Type B pancreatic cell (in vitro differentiated cells): ENCODE measurements at regions not wholly inside any gene's neighbourhood (a gene's known extent, or its start where the extent isn't known, plus 50 kb on each side); places are given as distances from the start of the nearest gene placed in this dataset.

Source experiments
- DNase-seq: peaks from one replicate; pipeline ENCODE4 v3.0.0; 2021; ENCODE audit warnings: mixed read lengths; ENCODE audit not compliant: unreplicated experiment; ENCODE audit errors: extremely low spot score
- H3K27ac Mint-ChIP-seq: 2 replicates; pipeline ENCODE4 v1.8.0; 2021; ENCODE audit warnings: mild to moderate bottlenecking, mixed read lengths
- H3K27me3 Mint-ChIP-seq: 2 replicates; pipeline ENCODE4 v1.8.0; 2021; ENCODE audit warnings: mixed read lengths
- H3K36me3 Mint-ChIP-seq: 2 replicates; pipeline ENCODE4 v1.8.0; 2021; ENCODE audit warnings: mixed read lengths
- H3K4me1 Mint-ChIP-seq: one replicate; pipeline ENCODE4 v1.8.0; 2021; ENCODE audit warnings: mixed read lengths; ENCODE audit not compliant: unreplicated experiment
- H3K4me3 Mint-ChIP-seq: 2 replicates; pipeline ENCODE4 v1.8.0; 2021; ENCODE audit warnings: mild to moderate bottlenecking, mixed read lengths
- H3K9me3 Mint-ChIP-seq: 2 replicates; pipeline ENCODE4 v1.8.0; 2021; ENCODE audit warnings: mixed read lengths
- TF ChIP-seq, protein P1 (sequence below): fragments of 200-600 bp; sonication (generic); conservative IDR thresholded peaks from 2 replicates; pipeline ENCODE4 v1.5.0; 2021; ENCODE audit warnings: antibody characterized with exemption, mild to moderate bottlenecking

DNA sequence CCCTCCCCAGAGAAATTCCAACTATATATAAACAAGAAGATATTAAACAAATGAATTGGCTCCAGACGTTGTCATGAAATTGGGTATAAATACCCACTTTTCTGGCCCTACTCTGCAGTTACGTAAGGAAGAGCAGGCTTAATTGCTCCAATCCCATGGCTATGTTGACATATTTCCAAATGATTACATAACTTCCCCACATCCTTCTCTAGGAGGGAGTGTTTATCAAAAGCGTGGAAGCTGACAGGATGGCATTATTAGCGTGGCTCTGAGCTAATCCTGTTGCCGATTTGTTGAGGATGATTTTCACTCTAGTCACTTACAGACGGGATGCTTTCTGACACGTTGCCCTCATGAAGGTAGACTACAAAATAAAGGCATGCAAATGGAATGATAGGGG lies 347.5 kb upstream of the TMCO5A start:
- no peaks in the 10 kb centered on the region for H3K27me3 Mint-ChIP-seq
- H3K4me1 Mint-ChIP-seq, result peaks cover 12% of the 10 kb centered on the region
- H3K4me3 Mint-ChIP-seq, result no peak overlapping the region
- no peak for DNase-seq
- H3K36me3 Mint-ChIP-seq, result no peaks in the 10 kb centered on the region
- no peak overlapping the region for H3K27ac Mint-ChIP-seq
- TF ChIP-seq, protein P1, sequence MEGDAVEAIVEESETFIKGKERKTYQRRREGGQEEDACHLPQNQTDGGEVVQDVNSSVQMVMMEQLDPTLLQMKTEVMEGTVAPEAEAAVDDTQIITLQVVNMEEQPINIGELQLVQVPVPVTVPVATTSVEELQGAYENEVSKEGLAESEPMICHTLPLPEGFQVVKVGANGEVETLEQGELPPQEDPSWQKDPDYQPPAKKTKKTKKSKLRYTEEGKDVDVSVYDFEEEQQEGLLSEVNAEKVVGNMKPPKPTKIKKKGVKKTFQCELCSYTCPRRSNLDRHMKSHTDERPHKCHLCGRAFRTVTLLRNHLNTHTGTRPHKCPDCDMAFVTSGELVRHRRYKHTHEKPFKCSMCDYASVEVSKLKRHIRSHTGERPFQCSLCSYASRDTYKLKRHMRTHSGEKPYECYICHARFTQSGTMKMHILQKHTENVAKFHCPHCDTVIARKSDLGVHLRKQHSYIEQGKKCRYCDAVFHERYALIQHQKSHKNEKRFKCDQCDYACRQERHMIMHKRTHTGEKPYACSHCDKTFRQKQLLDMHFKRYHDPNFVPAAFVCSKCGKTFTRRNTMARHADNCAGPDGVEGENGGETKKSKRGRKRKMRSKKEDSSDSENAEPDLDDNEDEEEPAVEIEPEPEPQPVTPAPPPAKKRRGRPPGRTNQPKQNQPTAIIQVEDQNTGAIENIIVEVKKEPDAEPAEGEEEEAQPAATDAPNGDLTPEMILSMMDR, result no peak
- H3K9me3 Mint-ChIP-seq, result peaks cover 5% of the 10 kb centered on the region

DNA sequence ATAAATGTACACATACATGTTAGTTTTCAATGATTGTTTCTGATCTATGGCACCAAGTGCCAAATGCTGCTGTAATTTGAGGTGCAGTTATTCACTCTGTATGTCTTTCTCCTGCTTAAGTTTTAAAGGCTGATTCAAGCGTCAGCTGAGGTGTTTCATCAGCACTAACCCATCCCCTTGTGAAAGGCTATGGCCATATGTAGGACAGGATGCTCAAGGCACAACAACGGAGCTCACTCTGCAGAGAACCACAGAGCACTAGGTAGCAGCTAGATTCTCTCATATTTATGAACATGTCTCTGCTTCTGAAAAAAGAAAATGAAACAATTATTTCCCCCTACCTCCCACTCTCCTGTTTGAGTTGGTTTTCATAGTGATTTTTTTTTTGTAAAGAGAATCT lies 340.0 kb upstream of the TMCO5A start:
- no peak overlapping the region for H3K27ac Mint-ChIP-seq

DNA sequence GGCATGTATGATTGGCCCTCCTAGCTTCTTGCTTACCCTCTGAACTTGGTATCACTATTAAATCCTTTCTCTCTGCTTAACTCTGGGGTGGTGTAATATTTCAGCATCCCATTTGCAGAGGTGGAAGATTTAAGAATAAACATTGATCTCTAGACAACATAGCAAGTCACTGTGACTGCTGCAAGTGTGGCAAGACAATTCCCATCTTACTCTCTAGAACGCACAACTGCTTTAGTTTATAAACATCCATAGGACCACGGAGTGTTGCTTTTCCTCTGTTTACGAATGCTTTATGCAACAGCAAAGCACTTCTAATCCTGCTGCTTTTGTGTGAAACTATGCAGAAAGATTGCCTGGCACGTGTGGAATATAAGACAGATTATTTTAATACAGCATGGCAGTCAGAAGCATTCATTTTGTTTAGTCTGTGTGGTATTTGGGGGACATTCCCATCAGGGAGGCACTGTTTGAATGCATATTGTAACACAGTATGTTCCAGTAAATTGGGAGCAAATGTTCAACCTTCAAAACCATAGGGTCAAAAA lies 338.9 kb upstream of the TMCO5A start:
- no peaks in the 10 kb centered on the region for H3K36me3 Mint-ChIP-seq
- H3K4me1 Mint-ChIP-seq, result peaks cover 34% of the 10 kb centered on the region
- no peak overlapping the region for H3K4me3 Mint-ChIP-seq
- TF ChIP-seq, protein P1, result no peak
- no peak overlapping the region for H3K27ac Mint-ChIP-seq
- H3K27me3 Mint-ChIP-seq, result no peaks in the 10 kb centered on the region
- no peaks in the 10 kb centered on the region for H3K9me3 Mint-ChIP-seq
- no peak for DNase-seq

More for the DNA sequence above, 340.0 kb upstream of the TMCO5A start:
- Mint-ChIP-seq H3K36me3 (no peaks in the 10 kb centered on the region), H3K9me3 (no peaks in the 10 kb centered on the region), H3K27me3 (no peaks in the 10 kb centered on the region), H3K4me3 (peak overlapping the region; percentile 17), H3K4me1 (peaks cover 29% of the 10 kb centered on the region)
- DNase-seq, result no peak
- TF ChIP-seq, protein P1, result no peak

DNA sequence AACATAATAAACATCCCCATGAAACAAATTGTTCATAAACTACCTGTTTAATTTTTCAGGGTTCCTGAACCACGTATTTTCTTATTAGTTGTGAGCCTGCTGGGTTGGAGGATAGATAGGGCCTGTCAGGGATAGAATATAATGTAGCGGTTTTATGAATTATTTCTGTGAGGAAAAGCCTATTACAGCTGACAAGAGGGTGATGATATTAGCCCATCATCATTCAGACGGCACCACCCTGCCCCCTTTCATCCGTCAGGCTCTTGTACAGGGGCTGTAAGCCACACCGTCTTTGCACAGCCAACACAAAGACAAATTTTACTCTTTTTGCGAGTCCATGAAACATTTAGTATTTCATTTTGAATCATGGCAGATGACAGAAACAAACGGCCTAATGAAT lies 335.3 kb upstream of the TMCO5A start:
- no peak for DNase-seq
- TF ChIP-seq, protein P1, result no peak
- peaks cover 23% of the 10 kb centered on the region for H3K4me1 Mint-ChIP-seq
- no peak overlapping the region for H3K4me3 Mint-ChIP-seq
- H3K27ac Mint-ChIP-seq, result no peak overlapping the region
- no peaks in the 10 kb centered on the region for H3K27me3 Mint-ChIP-seq
- H3K9me3 Mint-ChIP-seq, result no peaks in the 10 kb centered on the region
- H3K36me3 Mint-ChIP-seq, result no peaks in the 10 kb centered on the region

DNA sequence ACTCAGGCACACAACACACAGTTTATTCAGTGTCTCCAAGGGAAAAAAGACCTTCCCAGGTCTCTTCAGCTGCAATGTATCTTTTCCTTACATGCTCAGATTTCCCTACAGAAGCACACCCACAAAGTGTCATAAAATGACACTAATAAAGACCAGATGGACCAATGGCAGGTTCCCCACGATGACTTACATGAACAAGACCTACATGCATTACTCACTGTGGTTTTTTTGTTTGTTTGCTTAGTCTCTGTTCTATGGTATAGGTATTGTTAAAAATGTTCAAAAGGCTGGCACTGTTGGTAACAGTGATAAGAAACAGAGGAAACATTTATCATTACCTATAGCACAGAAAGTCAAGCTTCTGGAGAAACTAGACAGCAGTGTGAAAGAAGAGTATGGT lies 318.2 kb upstream of the TMCO5A start:
- Mint-ChIP-seq H3K27ac (no peak overlapping the region), H3K36me3 (no peaks in the 10 kb centered on the region), H3K4me3 (no peak overlapping the region), H3K27me3 (no peaks in the 10 kb centered on the region), H3K4me1 (no peaks in the 10 kb centered on the region), H3K9me3 (peaks cover 8% of the 10 kb centered on the region)
- TF ChIP-seq, protein P1, result no peak
- DNase-seq, result no peak

DNA sequence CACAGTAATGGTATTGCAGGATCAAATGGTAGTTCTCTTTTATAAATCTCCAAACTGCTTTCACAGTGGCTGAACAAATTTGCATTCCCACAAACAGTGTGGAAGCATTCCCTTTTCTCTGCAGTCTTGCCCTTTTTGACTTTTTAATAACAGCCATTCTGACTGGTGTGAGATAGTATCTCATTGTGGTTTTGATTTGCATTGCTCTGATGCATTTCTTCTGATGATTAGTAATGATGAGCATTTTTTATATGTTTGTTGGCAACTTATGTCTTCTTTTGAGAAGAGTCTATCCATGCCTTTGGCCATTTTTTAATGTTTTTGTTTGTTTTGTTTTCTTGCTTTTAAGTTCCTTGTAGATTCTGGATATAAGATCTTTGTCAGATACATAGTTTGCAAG lies 316.1 kb upstream of the TMCO5A start:
- Mint-ChIP-seq H3K4me3 (no peak overlapping the region), H3K9me3 (peaks cover 8% of the 10 kb centered on the region), H3K27me3 (no peaks in the 10 kb centered on the region), H3K27ac (no peak overlapping the region), H3K4me1 (no peaks in the 10 kb centered on the region), H3K36me3 (no peaks in the 10 kb centered on the region)
- TF ChIP-seq, protein P1, result no peak
- no peak for DNase-seq
